Spleen (tissue), 11 donors: ENCODE measurements at regions not wholly inside any gene's neighbourhood (a gene's known extent, or its start where the extent isn't known, plus 50 kb on each side); places are given as distances from the start of the nearest gene placed in this dataset.

Source experiments
- DNase-seq: peaks from one replicate; pipeline ENCODE4 v3.0.0-alpha.2; 2020
- H3K27ac ChIP-seq, 8 donors: fragments of 200-600 bp; sonication (generic) in 7 of 8; 1 replicate in 4 of 8; 2 replicates in 4 of 8; pipeline versions ENCODE4 v1.5.0 to v1.8.0; 2016 to 2021; ENCODE audit warnings: inconsistent platforms in 4 of 8, mild to moderate bottlenecking in 4 of 8, moderate library complexity in 1 of 8
- H3K27me3 ChIP-seq, 7 donors: fragments of 200-600 bp; sonication (generic) in 6 of 7; replicated peaks in 1 of 7; 1 replicate in 4 of 7; 2 replicates in 3 of 7; pipeline versions ENCODE4 v1.5.0 to v1.8.0; 2016 to 2021; ENCODE audit warnings: inconsistent platforms in 3 of 7, mild to moderate bottlenecking in 1 of 7
- H3K36me3 ChIP-seq, 6 donors: fragments of 200-600 bp; sonication (generic) in 5 of 6; 1 replicate in 4 of 6; 2 replicates in 2 of 6; pipeline versions ENCODE4 v1.5.0 to v1.8.0; 2016 to 2021; ENCODE audit warnings: inconsistent platforms in 2 of 6
- H3K4me1 ChIP-seq, 6 donors: fragments of 200-600 bp; sonication (generic) in 5 of 6; 1 replicate in 3 of 6; 2 replicates in 3 of 6; pipeline versions ENCODE4 v1.5.0 to v1.8.0; 2016 to 2021; ENCODE audit warnings: inconsistent platforms in 3 of 6
- H3K4me3 ChIP-seq, 8 donors: fragments of 200-600 bp; sonication (generic) in 7 of 8; 1 replicate in 4 of 8; 2 replicates in 4 of 8; pipeline versions ENCODE4 v1.5.0 to v1.8.0; 2016 to 2021; ENCODE audit warnings: inconsistent platforms in 4 of 8, mild to moderate bottlenecking in 4 of 8, moderate library complexity in 2 of 8
- H3K9me3 ChIP-seq, 8 donors: fragments of 200-600 bp; sonication (generic) in 7 of 8; 1 replicate in 4 of 8; 2 replicates in 4 of 8; pipeline versions ENCODE4 v1.5.0 to v1.8.0; 2016 to 2021; ENCODE audit warnings: inconsistent platforms in 4 of 8
- CTCF ChIP-seq, 11 experiments: fragments of 200-600 bp in 7 of 11; fragments of 450-650 bp in 4 of 11; sonication (generic) in 4 of 11; IDR thresholded peaks in 8 of 11; conservative IDR thresholded peaks in 3 of 11; 1 replicate in 7 of 11; 2 replicates in 4 of 11; pipeline versions ENCODE4 v1.4.0 to v1.8.0; 2016 to 2021; ENCODE audit warnings: antibody characterized with exemption in 11 of 11, inconsistent platforms in 4 of 11, mild to moderate bottlenecking in 1 of 11
- POLR2A ChIP-seq, 3 donors: fragments of 450-650 bp; IDR thresholded peaks; one replicate each; pipeline ENCODE4 v1.5.1; 2017; ENCODE audit warnings: antibody characterized with exemption in 3 of 3, mild to moderate bottlenecking in 1 of 3
- POLR2AphosphoS5 ChIP-seq, 3 donors: sonication (generic); formaldehyde crosslinking; IDR thresholded peaks; one replicate each; pipeline ENCODE4 v1.5.1; 2017; ENCODE audit warnings: antibody characterized with exemption in 3 of 3
- WGBS, 5 donors: extraction: QIAGEN DNeasy Blood & Tissue Kit in 3 of 5; methylation state at CpG; one replicate each; pipeline versions ENCODE4 v1.1.5 to v1.1.7; 2013 to 2018; 5-methylcytosine and 5-hydroxymethylcytosine counted together
- intact Hi-C: fragments of 100-400 bp; cut with DNase I; formaldehyde crosslinking; loops from one replicate; pipeline ENCODE4 v1.15.0; 2023; ENCODE audit warnings: low total_unique reads
- donor health status: healthy with polysubstance abuse.
- donor health status: DM: no; HTN: no; CAD: no; lungs with moderate emphysema.
- donor health status: DM: no; HTN: no; CAD: no.
- donor health status: Bipolar disorder and iron deficiency.
- donor health status: healthy.
- donor health status: DM: no; HTN: no; CAD: no.
- donor health status: DM: yes; HTN: yes; CAD: no.

- Histone ChIP-seq H3K4me3 (no peak overlapping the region), H3K4me1 (no peaks in the 10 kb centered on the region), H3K36me3 (no peaks in the 10 kb centered on the region), H3K27me3 (peaks cover 0 to 1% (median 0%) of the 10 kb centered on the region in 7 donors), H3K27ac (no peak overlapping the region), H3K9me3 (no peaks in the 10 kb centered on the region)
- DNase-seq, result no peak
- intact Hi-C loops, result no loop called here
- TF ChIP-seq POLR2AphosphoS5 (IDR thresholded peaks at IDR 0.05) (no peak), POLR2A (IDR thresholded peaks at IDR 0.05) (no peak), CTCF (IDR thresholded peaks at IDR 0.05 in 8 of 11, conservative IDR thresholded peaks at IDR 0.05 in 3 of 11) (no peak)
- WGBS, 5 donors, result 87 to 97% (median 94%) methylated on average over 2 of the region's 2 CpGs
These were observed 211.3 kb downstream of the BARHL2 start for GRCh38 chr1:90505806-90506205.

GRCh38 chr1:90504509-90504908 is 212.6 kb downstream of the BARHL2 start:
- DNase-seq, result no peak
- Histone ChIP-seq H3K9me3 (no peaks in the 10 kb centered on the region), H3K27me3 (no peaks in the 10 kb centered on the region), H3K4me1 (no peaks in the 10 kb centered on the region), H3K4me3 (no peak overlapping the region), H3K36me3 (no peaks in the 10 kb centered on the region), H3K27ac (no peak overlapping the region)
- WGBS, 5 donors, result 53 to 73% (median 64%) methylated on average over 1 of the region's 1 CpG
- intact Hi-C loops, result no loop called here
- TF ChIP-seq POLR2A (IDR thresholded peaks at IDR 0.05) (no peak), CTCF (IDR thresholded peaks at IDR 0.05 in 8 of 11, conservative IDR thresholded peaks at IDR 0.05 in 3 of 11) (no peak), POLR2AphosphoS5 (IDR thresholded peaks at IDR 0.05) (no peak)

GRCh38 chr1:90502696-90503095 is 214.4 kb downstream of the BARHL2 start:
- Histone ChIP-seq H3K4me3 (no peak overlapping the region), H3K27ac (no peak overlapping the region), H3K27me3 (no peaks in the 10 kb centered on the region), H3K9me3 (no peaks in the 10 kb centered on the region), H3K4me1 (no peaks in the 10 kb centered on the region), H3K36me3 (no peaks in the 10 kb centered on the region)
- TF ChIP-seq POLR2A (IDR thresholded peaks at IDR 0.05) (no peak), POLR2AphosphoS5 (IDR thresholded peaks at IDR 0.05) (no peak), CTCF (IDR thresholded peaks at IDR 0.05 in 8 of 11, conservative IDR thresholded peaks at IDR 0.05 in 3 of 11) (no peak)
- WGBS, 5 donors, result 43 to 71% (median 58%) methylated on average over 1 of the region's 1 CpG
- intact Hi-C loops, result no loop called here
- no peak for DNase-seq

- H3K27me3 ChIP-seq, result no peaks in the 10 kb centered on the region
- H3K4me3 ChIP-seq, result no peak overlapping the region
- H3K9me3 ChIP-seq, result no peaks in the 10 kb centered on the region
- 62 to 69% (median 63%) methylated on average over 7 of the region's 7 CpGs for WGBS, 5 donors
- intact Hi-C loops, result no loop called here
- H3K4me1 ChIP-seq, result no peaks in the 10 kb centered on the region
- TF ChIP-seq POLR2A (IDR thresholded peaks at IDR 0.05) (no peak), CTCF (IDR thresholded peaks at IDR 0.05 in 8 of 11, conservative IDR thresholded peaks at IDR 0.05 in 3 of 11) (no peak), POLR2AphosphoS5 (IDR thresholded peaks at IDR 0.05) (no peak)
- H3K27ac ChIP-seq, result no peak overlapping the region
- H3K36me3 ChIP-seq, result no peaks in the 10 kb centered on the region
- no peak for DNase-seq
These were observed 214.9 kb downstream of the BARHL2 start for GRCh38 chr1:90502194-90502593.
